ENCODE measurements at regions not wholly inside any gene's neighbourhood (a gene's known extent, or its start where the extent isn't known, plus 50 kb on each side); places are given as distances from the start of the nearest gene placed in this dataset.

DNA sequence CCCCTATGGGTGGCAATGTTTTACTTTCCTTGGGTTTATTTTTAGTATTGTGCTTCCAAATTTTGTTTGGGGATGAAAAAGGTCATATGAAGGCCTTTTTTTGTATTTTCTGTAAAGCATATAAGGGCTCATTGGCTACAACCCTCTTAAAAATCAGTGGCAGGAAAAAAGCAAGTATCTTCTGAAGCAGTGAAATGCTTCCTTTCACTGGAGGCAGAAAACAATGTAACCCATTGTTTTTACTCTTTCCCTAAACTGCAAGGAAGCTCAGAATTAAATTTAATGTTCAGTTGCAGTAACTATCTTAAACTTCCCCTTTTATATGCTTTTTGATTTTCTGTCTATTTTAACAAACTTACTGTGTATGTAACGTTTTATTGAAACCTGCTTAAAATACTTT is 148.7 kb upstream of the LYZL1 start:
- TF ChIP-seq, protein P1, sequence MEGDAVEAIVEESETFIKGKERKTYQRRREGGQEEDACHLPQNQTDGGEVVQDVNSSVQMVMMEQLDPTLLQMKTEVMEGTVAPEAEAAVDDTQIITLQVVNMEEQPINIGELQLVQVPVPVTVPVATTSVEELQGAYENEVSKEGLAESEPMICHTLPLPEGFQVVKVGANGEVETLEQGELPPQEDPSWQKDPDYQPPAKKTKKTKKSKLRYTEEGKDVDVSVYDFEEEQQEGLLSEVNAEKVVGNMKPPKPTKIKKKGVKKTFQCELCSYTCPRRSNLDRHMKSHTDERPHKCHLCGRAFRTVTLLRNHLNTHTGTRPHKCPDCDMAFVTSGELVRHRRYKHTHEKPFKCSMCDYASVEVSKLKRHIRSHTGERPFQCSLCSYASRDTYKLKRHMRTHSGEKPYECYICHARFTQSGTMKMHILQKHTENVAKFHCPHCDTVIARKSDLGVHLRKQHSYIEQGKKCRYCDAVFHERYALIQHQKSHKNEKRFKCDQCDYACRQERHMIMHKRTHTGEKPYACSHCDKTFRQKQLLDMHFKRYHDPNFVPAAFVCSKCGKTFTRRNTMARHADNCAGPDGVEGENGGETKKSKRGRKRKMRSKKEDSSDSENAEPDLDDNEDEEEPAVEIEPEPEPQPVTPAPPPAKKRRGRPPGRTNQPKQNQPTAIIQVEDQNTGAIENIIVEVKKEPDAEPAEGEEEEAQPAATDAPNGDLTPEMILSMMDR (IDR thresholded peaks at IDR 0.05; ENCODE audit: low read depth, low read length, missing input control), result no peak
- TF ChIP-seq, protein P2, sequence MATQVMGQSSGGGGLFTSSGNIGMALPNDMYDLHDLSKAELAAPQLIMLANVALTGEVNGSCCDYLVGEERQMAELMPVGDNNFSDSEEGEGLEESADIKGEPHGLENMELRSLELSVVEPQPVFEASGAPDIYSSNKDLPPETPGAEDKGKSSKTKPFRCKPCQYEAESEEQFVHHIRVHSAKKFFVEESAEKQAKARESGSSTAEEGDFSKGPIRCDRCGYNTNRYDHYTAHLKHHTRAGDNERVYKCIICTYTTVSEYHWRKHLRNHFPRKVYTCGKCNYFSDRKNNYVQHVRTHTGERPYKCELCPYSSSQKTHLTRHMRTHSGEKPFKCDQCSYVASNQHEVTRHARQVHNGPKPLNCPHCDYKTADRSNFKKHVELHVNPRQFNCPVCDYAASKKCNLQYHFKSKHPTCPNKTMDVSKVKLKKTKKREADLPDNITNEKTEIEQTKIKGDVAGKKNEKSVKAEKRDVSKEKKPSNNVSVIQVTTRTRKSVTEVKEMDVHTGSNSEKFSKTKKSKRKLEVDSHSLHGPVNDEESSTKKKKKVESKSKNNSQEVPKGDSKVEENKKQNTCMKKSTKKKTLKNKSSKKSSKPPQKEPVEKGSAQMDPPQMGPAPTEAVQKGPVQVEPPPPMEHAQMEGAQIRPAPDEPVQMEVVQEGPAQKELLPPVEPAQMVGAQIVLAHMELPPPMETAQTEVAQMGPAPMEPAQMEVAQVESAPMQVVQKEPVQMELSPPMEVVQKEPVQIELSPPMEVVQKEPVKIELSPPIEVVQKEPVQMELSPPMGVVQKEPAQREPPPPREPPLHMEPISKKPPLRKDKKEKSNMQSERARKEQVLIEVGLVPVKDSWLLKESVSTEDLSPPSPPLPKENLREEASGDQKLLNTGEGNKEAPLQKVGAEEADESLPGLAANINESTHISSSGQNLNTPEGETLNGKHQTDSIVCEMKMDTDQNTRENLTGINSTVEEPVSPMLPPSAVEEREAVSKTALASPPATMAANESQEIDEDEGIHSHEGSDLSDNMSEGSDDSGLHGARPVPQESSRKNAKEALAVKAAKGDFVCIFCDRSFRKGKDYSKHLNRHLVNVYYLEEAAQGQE (IDR thresholded peaks at IDR 0.05), result no peak
- TF ChIP-seq, protein P3, sequence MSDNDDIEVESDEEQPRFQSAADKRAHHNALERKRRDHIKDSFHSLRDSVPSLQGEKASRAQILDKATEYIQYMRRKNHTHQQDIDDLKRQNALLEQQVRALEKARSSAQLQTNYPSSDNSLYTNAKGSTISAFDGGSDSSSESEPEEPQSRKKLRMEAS (IDR thresholded peaks at IDR 0.05), result no peak
- no peak for TF ChIP-seq JUND (IDR thresholded peaks at IDR 0.05)
